Inferior parietal cortex (tissue), 1 donor: ENCODE measurements at regions not wholly inside any gene's neighbourhood (a gene's known extent, or its start where the extent isn't known, plus 50 kb on each side); places are given as distances from the start of the nearest gene placed in this dataset.

Source experiments
- DNase-seq: peaks from one replicate; pipeline ENCODE4 v3.0.0-alpha.2; 2016; ENCODE audit errors: extremely low spot score

- DNase-seq: no peak
Observed at GRCh38 chr9:25613709-25614108, 64.5 kb downstream of the TUSC1 start.

- no peak for DNase-seq
Observed at GRCh38 chr9:25603106-25603505, 75.1 kb downstream of the TUSC1 start.

GRCh38 chr9:25602400-25603044 lies 75.7 kb downstream of the TUSC1 start:
- no peak for DNase-seq

- DNase-seq: no peak
Observed at GRCh38 chr9:25600501-25600900, 77.7 kb downstream of the TUSC1 start.

- DNase-seq: no peak
Observed at GRCh38 chr9:25584611-25585010, 93.6 kb downstream of the TUSC1 start.

- no peak for DNase-seq
Observed at GRCh38 chr9:25573281-25573680, 105.0 kb downstream of the TUSC1 start.

GRCh38 chr9:25571491-25571890 lies 106.8 kb downstream of the TUSC1 start:
- DNase-seq: no peak

GRCh38 chr9:25570802-25571201 lies 107.4 kb downstream of the TUSC1 start:
- DNase-seq: no peak

GRCh38 chr9:25562101-25562500 lies 116.1 kb downstream of the TUSC1 start:
- no peak for DNase-seq

GRCh38 chr9:25557645-25558300 lies 120.5 kb downstream of the TUSC1 start:
- no peak for DNase-seq

- no peak for DNase-seq
Observed at GRCh38 chr9:25556540-25556939, 121.7 kb downstream of the TUSC1 start.

GRCh38 chr9:25548847-25549246 lies 129.4 kb downstream of the TUSC1 start:
- DNase-seq: no peak

GRCh38 chr9:25543806-25544205 lies 134.4 kb downstream of the TUSC1 start:
- DNase-seq: no peak

GRCh38 chr9:25542319-25542718 lies 135.9 kb downstream of the TUSC1 start:
- no peak for DNase-seq

- no peak for DNase-seq
Observed at GRCh38 chr9:25537808-25538207, 140.4 kb downstream of the TUSC1 start.

- no peak for DNase-seq
Observed at GRCh38 chr9:25519286-25519685, 159.0 kb downstream of the TUSC1 start.

GRCh38 chr9:25517701-25518100 lies 160.5 kb downstream of the TUSC1 start:
- no peak for DNase-seq

- DNase-seq: no peak
Observed at GRCh38 chr9:25513509-25514033, 164.7 kb downstream of the TUSC1 start.

GRCh38 chr9:25505644-25506043 lies 172.6 kb downstream of the TUSC1 start:
- DNase-seq: no peak

GRCh38 chr9:25481372-25481771 lies 196.9 kb downstream of the TUSC1 start:
- DNase-seq: no peak

GRCh38 chr9:25480696-25481095 lies 197.5 kb downstream of the TUSC1 start:
- no peak for DNase-seq

GRCh38 chr9:25472681-25473080 lies 205.6 kb downstream of the TUSC1 start:
- DNase-seq: no peak

- DNase-seq: no peak
Observed at GRCh38 chr9:25472085-25472607, 206.1 kb downstream of the TUSC1 start.
